GM12878 (cell line): ENCODE measurements at regions not wholly inside any gene's neighbourhood (a gene's known extent, or its start where the extent isn't known, plus 50 kb on each side); places are given as distances from the start of the nearest gene placed in this dataset.

Experiments
- BMI1 ChIP-seq: fragments of 450-650 bp; IDR thresholded peaks from 2 replicates; pipeline ENCODE4 v1.6.1; 2016; ENCODE audit warnings: mild to moderate bottlenecking, moderate library complexity, borderline replicate concordance
- CBX5 ChIP-seq: sonication (generic); IDR thresholded peaks from 2 replicates; pipeline ENCODE4 v1.6.1; 2016; ENCODE audit warnings: low read depth, moderate library complexity, mild to moderate bottlenecking, inconsistent platforms
- CHD4 ChIP-seq: fragments of 200-600 bp; sonication (generic); IDR thresholded peaks from 2 replicates; pipeline ENCODE4 v1.6.1; 2016; ENCODE audit warnings: mild to moderate bottlenecking
- CREM ChIP-seq: IDR thresholded peaks from 2 replicates; pipeline ENCODE4 v1.6.1; 2014; ENCODE audit warnings: antibody characterized with exemption, low read depth
- ETV6 ChIP-seq, 2 experiments: fragments of 450-650 bp in 1 of 2; IDR thresholded peaks in 1 of 2; conservative IDR thresholded peaks in 1 of 2; 2 replicates each; pipeline ENCODE4 v1.6.1; 2014; ENCODE audit warnings: antibody characterized with exemption in 1 of 2, borderline replicate concordance in 1 of 2, low read depth in 1 of 2, mild to moderate bottlenecking in 1 of 2, moderate library complexity in 1 of 2
- IKZF1 ChIP-seq: fragments of 450-650 bp; conservative IDR thresholded peaks from 2 replicates; pipeline ENCODE4 v1.6.1; 2017; ENCODE audit warnings: antibody characterized with exemption, mild to moderate bottlenecking
- JUND ChIP-seq: IDR thresholded peaks from 2 replicates; pipeline ENCODE4 v1.6.1; 2012; ENCODE audit warnings: low read depth, mild to moderate bottlenecking, low read length, improper control_type of control experiment, moderate library complexity
- KLF5 ChIP-seq: fragments of 450-650 bp; IDR thresholded peaks from 2 replicates; pipeline ENCODE4 v1.6.1; 2014; ENCODE audit warnings: mild to moderate bottlenecking; ENCODE audit not compliant: partially characterized antibody
- MYC ChIP-seq: IDR thresholded peaks from 2 replicates; pipeline ENCODE4 v1.6.1; 2011; ENCODE audit warnings: mild to moderate bottlenecking, low read length, moderate library complexity, inconsistent platforms; ENCODE audit not compliant: insufficient read depth, insufficient replicate concordance, insufficient read length, severe bottlenecking
- NFIC ChIP-seq: IDR thresholded peaks from 2 replicates; pipeline ENCODE4 v1.6.1; 2012; ENCODE audit warnings: low read depth, mild to moderate bottlenecking, inconsistent platforms, low read length, moderate library complexity
- NR2C1 ChIP-seq: fragments of 450-650 bp; IDR thresholded peaks from 2 replicates; pipeline ENCODE4 v1.6.1; 2017; ENCODE audit warnings: antibody characterized with exemption, mild to moderate bottlenecking, moderate library complexity
- NR2F1 ChIP-seq: fragments of 450-650 bp; conservative IDR thresholded peaks from 2 replicates; pipeline ENCODE4 v1.6.1; 2017; ENCODE audit warnings: mild to moderate bottlenecking
- PAX8 ChIP-seq: fragments of 450-650 bp; IDR thresholded peaks from 2 replicates; pipeline ENCODE4 v1.6.1; 2017; ENCODE audit warnings: mild to moderate bottlenecking, moderate library complexity
- POLR2A ChIP-seq: IDR thresholded peaks from 2 replicates; pipeline ENCODE4 v1.6.1; 2011; ENCODE audit warnings: low read depth, mild to moderate bottlenecking, low read length
- POU2F2 ChIP-seq: IDR thresholded peaks from 3 replicates; pipeline ENCODE4 v1.6.1; 2011; ENCODE audit warnings: low read depth, mild to moderate bottlenecking, low read length, borderline replicate concordance
- RUNX3 ChIP-seq: IDR thresholded peaks from 2 replicates; pipeline ENCODE4 v1.6.1; 2012; ENCODE audit warnings: low read length, inconsistent platforms
- SREBF2 ChIP-seq: IDR thresholded peaks from 2 replicates; pipeline ENCODE4 v1.6.1; 2012; ENCODE audit warnings: mild to moderate bottlenecking, low read length
- YBX1 ChIP-seq: fragments of 450-650 bp; IDR thresholded peaks from 2 replicates; pipeline ENCODE4 v1.6.1; 2016; ENCODE audit warnings: antibody characterized with exemption
- YY1 ChIP-seq: IDR thresholded peaks from 2 replicates; pipeline ENCODE4 v1.6.1; 2011; ENCODE audit warnings: low read depth, mild to moderate bottlenecking, low read length
- ZNF217 ChIP-seq: fragments of 450-650 bp; IDR thresholded peaks from 2 replicates; pipeline ENCODE4 v1.6.1; 2017; ENCODE audit warnings: antibody characterized with exemption, mild to moderate bottlenecking
- TF ChIP-seq, protein P1 (sequence below): IDR thresholded peaks from 2 replicates; pipeline ENCODE4 v1.6.1; 2011; ENCODE audit warnings: low read depth, low read length, improper control_type of control experiment, borderline replicate concordance
- TF ChIP-seq, protein P2 (sequence below): IDR thresholded peaks from 2 replicates; pipeline ENCODE4 v1.6.1; 2011; ENCODE audit warnings: borderline replicate concordance, low read depth, mild to moderate bottlenecking, moderate library complexity, low read length; ENCODE audit not compliant: insufficient read depth, poor library complexity, severe bottlenecking
- TF ChIP-seq, protein P3 (sequence below): fragments of 150-350 bp; IDR thresholded peaks from 2 replicates; pipeline ENCODE4 v1.6.1; 2014; ENCODE audit warnings: mild to moderate bottlenecking, low read depth, low read length
- TF ChIP-seq, protein P4 (sequence below): IDR thresholded peaks from 2 replicates; pipeline ENCODE4 v1.6.1; 2012; ENCODE audit warnings: low read length, inconsistent platforms
- TF ChIP-seq, protein P5 (sequence below): fragments of 450-650 bp; IDR thresholded peaks from 2 replicates; pipeline ENCODE4 v1.6.1; 2017; ENCODE audit warnings: low read depth, mild to moderate bottlenecking, moderate library complexity

DNA sequence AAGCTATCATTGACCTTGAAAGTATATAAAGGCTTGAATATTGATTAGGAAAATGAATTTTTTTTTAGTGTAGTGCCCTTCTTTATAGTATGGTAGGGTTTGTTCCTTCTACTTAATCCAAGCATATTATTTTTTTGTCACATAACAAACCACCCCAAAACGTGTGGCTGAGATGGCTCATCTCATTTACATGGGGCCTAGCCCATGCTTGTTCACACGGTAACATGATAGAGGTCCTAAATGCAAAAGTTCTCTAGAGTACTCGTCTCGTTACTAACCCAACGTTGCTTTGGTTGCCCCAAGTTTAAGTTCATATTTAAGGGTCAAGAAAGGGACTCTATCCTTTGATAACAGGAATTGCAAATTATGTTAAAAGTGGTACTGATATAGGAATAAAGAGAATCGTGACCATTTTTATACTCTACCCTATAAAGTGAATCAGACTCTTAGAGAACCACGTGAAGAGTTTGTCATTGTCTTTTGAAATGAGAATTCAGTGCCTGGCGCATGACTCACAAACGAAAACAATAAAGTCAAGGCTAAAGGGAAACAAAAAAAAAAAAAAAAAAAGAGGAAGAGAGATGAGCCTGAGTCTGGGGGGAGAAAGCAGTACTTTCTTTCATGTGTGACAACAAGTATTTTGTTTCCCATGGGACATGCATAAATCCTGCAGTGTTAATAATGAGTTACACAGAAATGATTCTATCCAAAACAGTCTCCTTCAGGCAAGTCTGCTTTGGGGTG lies 402.8 kb upstream of the NWD2 start (continued):
- TF ChIP-seq, protein P1, sequence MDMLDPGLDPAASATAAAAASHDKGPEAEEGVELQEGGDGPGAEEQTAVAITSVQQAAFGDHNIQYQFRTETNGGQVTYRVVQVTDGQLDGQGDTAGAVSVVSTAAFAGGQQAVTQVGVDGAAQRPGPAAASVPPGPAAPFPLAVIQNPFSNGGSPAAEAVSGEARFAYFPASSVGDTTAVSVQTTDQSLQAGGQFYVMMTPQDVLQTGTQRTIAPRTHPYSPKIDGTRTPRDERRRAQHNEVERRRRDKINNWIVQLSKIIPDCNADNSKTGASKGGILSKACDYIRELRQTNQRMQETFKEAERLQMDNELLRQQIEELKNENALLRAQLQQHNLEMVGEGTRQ, result peak; percentile 38; the same call in 1 of the 2 replicates
- TF ChIP-seq, protein P2, sequence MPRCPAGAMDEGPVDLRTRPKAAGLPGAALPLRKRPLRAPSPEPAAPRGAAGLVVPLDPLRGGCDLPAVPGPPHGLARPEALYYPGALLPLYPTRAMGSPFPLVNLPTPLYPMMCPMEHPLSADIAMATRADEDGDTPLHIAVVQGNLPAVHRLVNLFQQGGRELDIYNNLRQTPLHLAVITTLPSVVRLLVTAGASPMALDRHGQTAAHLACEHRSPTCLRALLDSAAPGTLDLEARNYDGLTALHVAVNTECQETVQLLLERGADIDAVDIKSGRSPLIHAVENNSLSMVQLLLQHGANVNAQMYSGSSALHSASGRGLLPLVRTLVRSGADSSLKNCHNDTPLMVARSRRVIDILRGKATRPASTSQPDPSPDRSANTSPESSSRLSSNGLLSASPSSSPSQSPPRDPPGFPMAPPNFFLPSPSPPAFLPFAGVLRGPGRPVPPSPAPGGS, result peak; percentile 20
- 0 out of 2 replicates have a peak, but pooled peaks have one; percentile 22 for TF ChIP-seq ZNF217
- no peak for TF ChIP-seq MYC
- no peak for TF ChIP-seq YBX1
- no peak for TF ChIP-seq ETV6 (conservative IDR thresholded peaks at IDR 0.05 in 1 of 2, IDR thresholded peaks at IDR 0.05 in 1 of 2; ENCODE audit: borderline replicate concordance in 1 of 2, low read depth in 1 of 2)
- TF ChIP-seq, protein P3, sequence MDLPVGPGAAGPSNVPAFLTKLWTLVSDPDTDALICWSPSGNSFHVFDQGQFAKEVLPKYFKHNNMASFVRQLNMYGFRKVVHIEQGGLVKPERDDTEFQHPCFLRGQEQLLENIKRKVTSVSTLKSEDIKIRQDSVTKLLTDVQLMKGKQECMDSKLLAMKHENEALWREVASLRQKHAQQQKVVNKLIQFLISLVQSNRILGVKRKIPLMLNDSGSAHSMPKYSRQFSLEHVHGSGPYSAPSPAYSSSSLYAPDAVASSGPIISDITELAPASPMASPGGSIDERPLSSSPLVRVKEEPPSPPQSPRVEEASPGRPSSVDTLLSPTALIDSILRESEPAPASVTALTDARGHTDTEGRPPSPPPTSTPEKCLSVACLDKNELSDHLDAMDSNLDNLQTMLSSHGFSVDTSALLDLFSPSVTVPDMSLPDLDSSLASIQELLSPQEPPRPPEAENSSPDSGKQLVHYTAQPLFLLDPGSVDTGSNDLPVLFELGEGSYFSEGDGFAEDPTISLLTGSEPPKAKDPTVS, result no peak
- no peak for TF ChIP-seq NR2F1
- TF ChIP-seq IKZF1, result peak; percentile 66
- TF ChIP-seq CBX5, result 0 out of 2 replicates have a peak, but pooled peaks have one; percentile 44
- no peak for TF ChIP-seq POLR2A
- no peak; the same call in 1 of the 2 replicates for TF ChIP-seq RUNX3
- TF ChIP-seq, protein P4, sequence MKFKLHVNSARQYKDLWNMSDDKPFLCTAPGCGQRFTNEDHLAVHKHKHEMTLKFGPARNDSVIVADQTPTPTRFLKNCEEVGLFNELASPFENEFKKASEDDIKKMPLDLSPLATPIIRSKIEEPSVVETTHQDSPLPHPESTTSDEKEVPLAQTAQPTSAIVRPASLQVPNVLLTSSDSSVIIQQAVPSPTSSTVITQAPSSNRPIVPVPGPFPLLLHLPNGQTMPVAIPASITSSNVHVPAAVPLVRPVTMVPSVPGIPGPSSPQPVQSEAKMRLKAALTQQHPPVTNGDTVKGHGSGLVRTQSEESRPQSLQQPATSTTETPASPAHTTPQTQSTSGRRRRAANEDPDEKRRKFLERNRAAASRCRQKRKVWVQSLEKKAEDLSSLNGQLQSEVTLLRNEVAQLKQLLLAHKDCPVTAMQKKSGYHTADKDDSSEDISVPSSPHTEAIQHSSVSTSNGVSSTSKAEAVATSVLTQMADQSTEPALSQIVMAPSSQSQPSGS, result peak; percentile 77
- TF ChIP-seq PAX8, result no peak
- no peak for TF ChIP-seq CHD4
- no peak for TF ChIP-seq YY1
- TF ChIP-seq, protein P5, sequence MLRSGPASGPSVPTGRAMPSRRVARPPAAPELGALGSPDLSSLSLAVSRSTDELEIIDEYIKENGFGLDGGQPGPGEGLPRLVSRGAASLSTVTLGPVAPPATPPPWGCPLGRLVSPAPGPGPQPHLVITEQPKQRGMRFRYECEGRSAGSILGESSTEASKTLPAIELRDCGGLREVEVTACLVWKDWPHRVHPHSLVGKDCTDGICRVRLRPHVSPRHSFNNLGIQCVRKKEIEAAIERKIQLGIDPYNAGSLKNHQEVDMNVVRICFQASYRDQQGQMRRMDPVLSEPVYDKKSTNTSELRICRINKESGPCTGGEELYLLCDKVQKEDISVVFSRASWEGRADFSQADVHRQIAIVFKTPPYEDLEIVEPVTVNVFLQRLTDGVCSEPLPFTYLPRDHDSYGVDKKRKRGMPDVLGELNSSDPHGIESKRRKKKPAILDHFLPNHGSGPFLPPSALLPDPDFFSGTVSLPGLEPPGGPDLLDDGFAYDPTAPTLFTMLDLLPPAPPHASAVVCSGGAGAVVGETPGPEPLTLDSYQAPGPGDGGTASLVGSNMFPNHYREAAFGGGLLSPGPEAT, result peak; percentile 81
- no peak for TF ChIP-seq BMI1
- no peak for TF ChIP-seq NR2C1
- 0 out of 3 replicates have a peak, but pooled peaks have one; percentile 25 for TF ChIP-seq POU2F2
- TF ChIP-seq SREBF2, result no peak
- TF ChIP-seq KLF5, result no peak
- no peak for TF ChIP-seq JUND
- peak; percentile 77 for TF ChIP-seq NFIC
- TF ChIP-seq CREM, result peak; percentile 36; the same call in 1 of the 2 replicates
